ENCODE measurements at regions not wholly inside any gene's neighbourhood (a gene's known extent, or its start where the extent isn't known, plus 50 kb on each side); places are given as distances from the start of the nearest gene placed in this dataset.
A peak's percentile ranks its signal among the peaks of the same experiment; 100 is the strongest.
"Not testable (repeated sequence)": the region's sequence is repeated elsewhere in the genome, so short reads cannot be mapped to it uniquely, and the experiment has no call there.

GRCh38 chr21:35590284-35590683 lies 470.0 kb downstream of the SETD4 start:
- not testable (repeated sequence) for DNase-seq

- no peak for DNase-seq
These were observed 472.4 kb downstream of the SETD4 start for GRCh38 chr21:35587841-35588380.

GRCh38 chr21:35586305-35586704 lies 474.0 kb downstream of the SETD4 start:
- DNase-seq: no peak

- DNase-seq: no peak
These were observed 474.4 kb downstream of the SETD4 start for GRCh38 chr21:35585878-35586277.

GRCh38 chr21:35585155-35585554 lies 475.2 kb downstream of the SETD4 start:
- no peak for DNase-seq

GRCh38 chr21:35583566-35584216 lies 476.6 kb downstream of the SETD4 start:
- DNase-seq: no peak

- no peak for DNase-seq
These were observed 477.6 kb downstream of the SETD4 start for GRCh38 chr21:35582731-35583130.

- no peak for DNase-seq
These were observed 478.7 kb downstream of the SETD4 start for GRCh38 chr21:35581640-35582039.

GRCh38 chr21:35579520-35580293 lies 480.6 kb downstream of the SETD4 start:
- no peak for DNase-seq

- no peak for DNase-seq
These were observed 481.4 kb downstream of the SETD4 start for GRCh38 chr21:35578831-35579471.

GRCh38 chr21:35578347-35578782 lies 482.0 kb downstream of the SETD4 start:
- DNase-seq: no peak

- DNase-seq: no peak
These were observed 484.9 kb downstream of the SETD4 start for GRCh38 chr21:35575280-35575915.

- DNase-seq: no peak
These were observed 486.6 kb downstream of the SETD4 start for GRCh38 chr21:35573472-35574374.

- DNase-seq: no peak
These were observed 488.4 kb downstream of the SETD4 start for GRCh38 chr21:35571910-35572309.

- no peak for DNase-seq
These were observed 491.7 kb downstream of the SETD4 start for GRCh38 chr21:35568643-35569042.

GRCh38 chr21:35566874-35567273 lies 493.5 kb downstream of the SETD4 start:
- no peak for DNase-seq

- DNase-seq: no peak
These were observed 495.1 kb downstream of the SETD4 start for GRCh38 chr21:35565204-35565611.

- DNase-seq: peak; percentile 3
These were observed 496.4 kb downstream of the SETD4 start for GRCh38 chr21:35563885-35564451.

- no peak for DNase-seq
These were observed 497.4 kb downstream of the SETD4 start for GRCh38 chr21:35562876-35563275.

GRCh38 chr21:35561116-35561515 lies 499.2 kb downstream of the SETD4 start:
- DNase-seq: no peak

GRCh38 chr21:35559829-35560225 lies 500.5 kb downstream of the SETD4 start:
- no peak for DNase-seq

Measured in NCI-H2081 treated with DMSO at 0.1 percent for 48 hours (cell line).